Fibroblast of pulmonary artery (primary cell): ENCODE measurements at regions not wholly inside any gene's neighbourhood (a gene's known extent, or its start where the extent isn't known, plus 50 kb on each side); places are given as distances from the start of the nearest gene placed in this dataset.

Experiments used
- DNase-seq: peaks from one replicate; pipeline ENCODE4 v3.0.0-alpha.2; 2010; ENCODE audit warnings: low read depth
- H3K4me3 ChIP-seq: replicated peaks from 2 replicates; pipeline ENCODE4 v1.5.1; 2011; ENCODE audit warnings: low read depth, mild to moderate bottlenecking, control low read depth, low read length, moderate library complexity
- TF ChIP-seq, protein P1 (sequence below): IDR thresholded peaks from 2 replicates; pipeline ENCODE4 v1.5.1; 2011; ENCODE audit warnings: mild to moderate bottlenecking, control low read depth, low read length, inconsistent platforms; ENCODE audit errors: missing control alignments

GRCh38 chr11:35057926-35058668 lies 80.9 kb upstream of the CD44 start:
- H3K4me3 ChIP-seq: no peak overlapping the region
- TF ChIP-seq, protein P1, sequence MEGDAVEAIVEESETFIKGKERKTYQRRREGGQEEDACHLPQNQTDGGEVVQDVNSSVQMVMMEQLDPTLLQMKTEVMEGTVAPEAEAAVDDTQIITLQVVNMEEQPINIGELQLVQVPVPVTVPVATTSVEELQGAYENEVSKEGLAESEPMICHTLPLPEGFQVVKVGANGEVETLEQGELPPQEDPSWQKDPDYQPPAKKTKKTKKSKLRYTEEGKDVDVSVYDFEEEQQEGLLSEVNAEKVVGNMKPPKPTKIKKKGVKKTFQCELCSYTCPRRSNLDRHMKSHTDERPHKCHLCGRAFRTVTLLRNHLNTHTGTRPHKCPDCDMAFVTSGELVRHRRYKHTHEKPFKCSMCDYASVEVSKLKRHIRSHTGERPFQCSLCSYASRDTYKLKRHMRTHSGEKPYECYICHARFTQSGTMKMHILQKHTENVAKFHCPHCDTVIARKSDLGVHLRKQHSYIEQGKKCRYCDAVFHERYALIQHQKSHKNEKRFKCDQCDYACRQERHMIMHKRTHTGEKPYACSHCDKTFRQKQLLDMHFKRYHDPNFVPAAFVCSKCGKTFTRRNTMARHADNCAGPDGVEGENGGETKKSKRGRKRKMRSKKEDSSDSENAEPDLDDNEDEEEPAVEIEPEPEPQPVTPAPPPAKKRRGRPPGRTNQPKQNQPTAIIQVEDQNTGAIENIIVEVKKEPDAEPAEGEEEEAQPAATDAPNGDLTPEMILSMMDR: no peak
- no peak for DNase-seq

DNA sequence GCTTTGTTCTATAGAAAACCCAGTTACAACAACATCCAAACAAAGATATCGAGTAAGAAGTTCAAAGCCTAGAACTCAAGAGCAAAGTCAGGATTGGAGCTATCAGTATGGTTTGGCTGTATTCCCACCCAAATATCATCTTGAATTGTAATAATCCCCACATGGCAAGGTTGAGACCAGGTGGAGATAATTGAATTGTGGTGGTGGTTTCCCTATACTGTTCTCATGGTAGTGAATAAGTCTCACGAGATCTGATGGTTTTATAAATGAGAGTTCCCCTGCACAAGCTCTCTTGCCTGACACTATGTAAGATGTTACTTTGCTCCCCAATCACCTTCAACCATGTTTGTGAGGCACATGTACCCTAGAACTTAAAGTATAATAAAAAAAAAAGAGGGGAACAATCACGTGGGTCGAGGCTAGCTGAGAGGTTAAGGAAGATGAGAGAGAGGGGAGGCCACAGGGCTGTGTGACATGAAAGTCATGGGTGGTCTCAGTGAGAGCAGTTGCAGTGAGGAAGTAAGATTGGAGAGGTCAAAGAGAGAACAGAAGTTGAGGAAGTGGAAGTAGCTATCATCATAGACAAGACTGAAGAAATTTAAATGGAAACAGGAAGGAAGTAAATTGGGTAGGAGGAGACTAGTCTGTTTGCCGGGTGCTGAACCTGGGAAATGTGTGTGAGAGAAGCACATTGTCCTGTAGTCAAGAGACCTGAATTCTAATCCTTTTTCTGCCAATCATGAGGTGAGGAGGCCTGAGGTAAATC lies 80.1 kb upstream of the CD44 start:
- TF ChIP-seq, protein P1: no peak
- H3K4me3 ChIP-seq: no peak overlapping the region
- DNase-seq: no peak

DNA sequence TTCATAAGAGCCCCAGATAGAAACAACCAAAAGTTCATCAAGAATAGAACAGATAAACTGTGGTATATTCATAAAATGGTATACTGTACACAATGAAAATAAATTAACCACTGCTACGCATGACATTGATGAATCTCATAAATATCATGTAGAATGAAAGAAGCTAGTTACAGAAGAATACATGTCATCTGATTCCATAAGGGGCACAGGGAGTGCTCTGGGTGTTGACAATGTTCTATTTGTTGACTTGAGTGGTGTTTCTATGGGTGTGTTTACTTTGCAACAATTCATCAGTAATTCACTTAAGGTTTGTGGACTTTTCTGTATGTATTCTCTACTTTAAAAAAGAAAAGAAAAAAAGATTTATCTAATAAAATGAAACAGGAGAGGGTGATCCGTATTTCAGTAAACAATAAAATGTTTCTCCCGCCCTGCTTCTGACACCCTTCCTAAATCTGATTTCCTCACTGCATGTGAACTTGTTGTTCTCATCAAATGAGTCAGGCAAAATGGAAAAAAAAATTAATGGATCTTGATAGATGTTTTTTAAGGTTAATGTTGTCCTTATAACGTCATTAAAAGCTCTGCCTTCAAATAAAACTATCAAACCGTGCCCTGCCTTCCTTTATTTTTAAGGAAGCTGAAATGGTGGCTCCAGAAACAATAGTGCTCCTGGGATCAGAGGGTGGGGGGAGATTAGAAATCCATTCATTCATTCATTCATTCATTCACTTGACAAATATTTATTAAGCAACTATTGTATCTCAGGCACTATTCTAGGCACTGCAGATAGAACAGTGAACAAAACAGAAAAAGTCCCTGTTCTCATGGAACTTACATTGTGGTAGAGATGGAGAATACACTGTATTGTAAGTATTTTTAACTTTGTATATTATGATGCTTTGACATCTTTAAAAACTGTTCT lies 77.2 kb upstream of the CD44 start:
- H3K4me3 ChIP-seq: no peak overlapping the region
- no peak for DNase-seq
- TF ChIP-seq, protein P1: no peak

DNA sequence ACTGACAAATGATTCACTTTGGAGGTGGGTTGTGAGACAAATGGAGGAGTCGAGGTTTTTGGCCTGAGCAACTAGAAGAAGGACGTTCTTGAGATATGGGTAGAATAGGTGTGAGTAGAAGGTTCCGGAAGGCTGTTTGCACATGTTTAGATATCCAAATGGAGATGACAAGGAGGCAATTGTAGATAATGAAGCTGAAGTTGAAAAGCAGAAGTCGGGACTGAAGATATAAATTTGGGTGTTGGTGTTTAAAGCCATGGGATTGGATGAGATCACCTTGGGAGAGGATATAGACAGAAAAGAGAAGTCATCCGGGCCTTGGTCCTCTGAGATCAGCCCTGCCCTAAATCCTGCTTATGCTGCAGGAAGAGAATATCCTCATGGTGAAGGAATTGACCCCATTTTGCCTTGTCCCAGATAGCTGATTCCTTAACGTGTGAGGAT lies 75.5 kb upstream of the CD44 start:
- TF ChIP-seq, protein P1: no peak
- no peak overlapping the region for H3K4me3 ChIP-seq
- no peak for DNase-seq

DNA sequence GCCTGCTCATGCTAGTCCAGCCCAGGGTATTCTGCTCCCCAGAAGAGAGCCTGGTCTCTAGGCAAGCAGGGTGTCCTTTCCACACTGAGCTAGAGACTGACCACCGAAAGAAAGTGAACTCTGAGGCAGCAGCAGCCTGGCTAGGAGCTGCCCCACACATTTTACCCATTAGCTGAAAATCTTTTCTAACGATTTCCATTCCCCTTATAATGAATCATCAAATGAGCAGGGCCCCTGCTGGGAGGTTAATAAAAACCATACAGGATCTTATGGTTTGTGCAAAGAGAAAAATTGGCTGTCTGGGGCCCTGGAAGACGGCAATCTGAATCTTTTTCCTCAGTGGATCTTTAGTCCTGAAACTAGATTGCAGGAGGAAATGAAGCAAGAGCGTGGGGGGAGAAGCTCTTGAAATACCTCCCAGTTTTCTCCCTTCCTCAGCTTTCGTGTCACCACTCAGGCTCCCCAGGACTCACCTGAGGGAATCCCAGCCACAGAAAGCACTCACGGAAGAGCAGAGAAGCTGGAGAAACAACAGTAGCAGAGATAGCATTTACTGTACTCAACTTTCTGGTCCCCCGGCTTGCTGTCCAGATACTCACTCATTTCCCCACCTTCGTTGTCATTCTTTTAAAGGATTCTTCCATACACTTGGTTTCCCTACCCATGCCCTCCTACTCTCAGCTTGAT lies 74.7 kb upstream of the CD44 start:
- H3K4me3 ChIP-seq: no peak overlapping the region
- DNase-seq: no peak
- TF ChIP-seq, protein P1: no peak

- no peak for DNase-seq
- no peak overlapping the region for H3K4me3 ChIP-seq
- TF ChIP-seq, protein P1: no peak
These were observed 73.4 kb upstream of the CD44 start for GRCh38 chr11:35065566-35065965.
